ENCODE measurements at regions not wholly inside any gene's neighbourhood (a gene's known extent, or its start where the extent isn't known, plus 50 kb on each side); places are given as distances from the start of the nearest gene placed in this dataset.

GRCh38 chr18:33517950-33518349, 60.1 kb upstream of the ASXL3 start:
- no peak for DNase-seq

GRCh38 chr18:33513027-33513426, 65.0 kb upstream of the ASXL3 start:
- DNase-seq = no peak

- no peak for DNase-seq
These were observed 66.5 kb upstream of the CCDC178 start for GRCh38 chr18:33507019-33507418.

- DNase-seq = no peak
These were observed 65.3 kb upstream of the CCDC178 start for GRCh38 chr18:33505798-33506197.

- no peak for DNase-seq
These were observed 64.8 kb upstream of the CCDC178 start for GRCh38 chr18:33505297-33505696.

GRCh38 chr18:33495278-33495677, 54.8 kb upstream of the CCDC178 start:
- peak in 1 of 2 experiments; percentile 45 for DNase-seq

Measured in NCI-H526 (cell line).